Trophoblast cell (in vitro differentiated cells and primary cell): ENCODE measurements at regions not wholly inside any gene's neighbourhood (a gene's known extent, or its start where the extent isn't known, plus 50 kb on each side); places are given as distances from the start of the nearest gene placed in this dataset.

ENCODE experiments used
- DNase-seq, 2 donors: peaks; one replicate each; pipeline ENCODE4 v3.0.0-alpha.2; 2016
- H2AFZ ChIP-seq: 2 replicates; pipeline ENCODE4 v1.6.1; 2013; ENCODE audit warnings: low read length, moderate library complexity, mild to moderate bottlenecking; ENCODE audit not compliant: insufficient read depth, poor library complexity
- H2AK5ac ChIP-seq: 2 replicates; pipeline ENCODE4 v1.6.1; 2013; ENCODE audit warnings: mild to moderate bottlenecking, low read length
- H2BK120ac ChIP-seq: 2 replicates; pipeline ENCODE4 v1.6.1; 2013; ENCODE audit warnings: low read length, mild to moderate bottlenecking, moderate library complexity; ENCODE audit not compliant: insufficient read depth, poor library complexity
- H2BK12ac ChIP-seq: 2 replicates; pipeline ENCODE4 v1.6.1; 2013; ENCODE audit warnings: mild to moderate bottlenecking, low read length, moderate library complexity
- H2BK5ac ChIP-seq: 2 replicates; pipeline ENCODE4 v1.6.1; 2013; ENCODE audit warnings: low read length, low read depth, moderate library complexity, mild to moderate bottlenecking; ENCODE audit not compliant: poor library complexity
- H3K14ac ChIP-seq: 2 replicates; pipeline ENCODE4 v1.6.1; 2013; ENCODE audit warnings: mild to moderate bottlenecking, low read length
- H3K18ac ChIP-seq: 2 replicates; pipeline ENCODE4 v1.6.1; 2013; ENCODE audit warnings: mild to moderate bottlenecking, low read length
- H3K23ac ChIP-seq: 2 replicates; pipeline ENCODE4 v1.6.1; 2013; ENCODE audit warnings: low read length
- H3K27ac ChIP-seq: 2 replicates; pipeline ENCODE4 v1.5.1; 2013; ENCODE audit warnings: low read depth, mild to moderate bottlenecking, inconsistent platforms, low read length, moderate library complexity
- H3K27me3 ChIP-seq: 2 replicates; pipeline ENCODE4 v1.6.1; 2013; ENCODE audit warnings: inconsistent platforms, mild to moderate bottlenecking, low read length, moderate library complexity; ENCODE audit not compliant: insufficient read depth
- H3K36me3 ChIP-seq, 2 experiments: 1 replicate in 1 of 2; 2 replicates in 1 of 2; pipeline ENCODE4 v1.6.1; 2013; ENCODE audit warnings: low read length in 2 of 2, mild to moderate bottlenecking in 2 of 2, moderate library complexity in 1 of 2; ENCODE audit not compliant: insufficient read depth in 2 of 2, control insufficient read depth in 1 of 2
- H3K4ac ChIP-seq: 2 replicates; pipeline ENCODE4 v1.6.1; 2013; ENCODE audit warnings: low read depth, mild to moderate bottlenecking, low read length, moderate library complexity
- H3K4me1 ChIP-seq, 2 experiments: 1 replicate in 1 of 2; 2 replicates in 1 of 2; pipeline ENCODE4 v1.6.1; 2013; ENCODE audit warnings: low read length in 2 of 2, mild to moderate bottlenecking in 2 of 2, moderate library complexity in 1 of 2; ENCODE audit not compliant: insufficient read depth in 2 of 2, control insufficient read depth in 1 of 2
- H3K4me2 ChIP-seq: 2 replicates; pipeline ENCODE4 v1.6.1; 2013; ENCODE audit warnings: inconsistent platforms, mild to moderate bottlenecking, low read length, moderate library complexity
- H3K4me3 ChIP-seq: 2 replicates; pipeline ENCODE4 v1.5.1; 2013; ENCODE audit warnings: mild to moderate bottlenecking, low read depth, low read length, inconsistent platforms
- H3K79me1 ChIP-seq: one replicate; pipeline ENCODE4 v1.6.1; 2013; ENCODE audit warnings: low read length
- H3K79me2 ChIP-seq: 2 replicates; pipeline ENCODE4 v1.6.1; 2013; ENCODE audit warnings: low read length, mild to moderate bottlenecking; ENCODE audit not compliant: control insufficient read depth, insufficient read depth, poor library complexity
- H3K9ac ChIP-seq: 2 replicates; pipeline ENCODE4 v1.6.1; 2013; ENCODE audit warnings: mild to moderate bottlenecking, low read length
- H3K9me3 ChIP-seq: 2 replicates; pipeline ENCODE4 v1.6.1; 2013; ENCODE audit warnings: low read depth, mild to moderate bottlenecking, control low read depth, inconsistent platforms, low read length; ENCODE audit not compliant: insufficient read depth
- H4K12ac ChIP-seq: 2 replicates; pipeline ENCODE4 v1.6.1; 2013; ENCODE audit warnings: low read depth, mild to moderate bottlenecking, low read length, moderate library complexity
- H4K8ac ChIP-seq: 2 replicates; pipeline ENCODE4 v1.6.1; 2013; ENCODE audit warnings: low read depth, mild to moderate bottlenecking, low read length, moderate library complexity
- H4K91ac ChIP-seq: one replicate; pipeline ENCODE4 v1.6.1; 2013; ENCODE audit warnings: low read depth, mild to moderate bottlenecking, low read length, moderate library complexity
- WGBS: extraction: QIAGEN DNeasy Blood & Tissue Kit; methylation state at CpG from one replicate; pipeline ENCODE4 v1.1.7; 2013; ENCODE audit warnings: missing lambda C conversion rate; ENCODE audit not compliant: insufficient read length, insufficient coverage; ENCODE audit errors: extremely low coverage; 5-methylcytosine and 5-hydroxymethylcytosine counted together

- H3K4me2 ChIP-seq, result no peak overlapping the region
- H3K4me3 ChIP-seq, result no peak overlapping the region
- H3K23ac ChIP-seq, result no peak overlapping the region
- H4K91ac ChIP-seq, result no peak overlapping the region
- no peaks in the 10 kb centered on the region for H3K9me3 ChIP-seq
- H2AK5ac ChIP-seq, result no peak overlapping the region
- no peaks in the 10 kb centered on the region for H3K79me2 ChIP-seq
- no peak overlapping the region for H3K27ac ChIP-seq
- no peak overlapping the region for H3K4ac ChIP-seq
- H4K8ac ChIP-seq, result no peak overlapping the region
- H3K4me1 ChIP-seq, result no peaks in the 10 kb centered on the region
- H2AFZ ChIP-seq, result no peak overlapping the region
- no peak overlapping the region for H4K12ac ChIP-seq
- no peak overlapping the region for H2BK12ac ChIP-seq
- no peaks in the 10 kb centered on the region for H3K79me1 ChIP-seq
- no peak overlapping the region for H2BK120ac ChIP-seq
- WGBS, result no CpG with 5 or more reads among the region's 5 CpGs
- H3K27me3 ChIP-seq, result no peaks in the 10 kb centered on the region
- no peaks in the 10 kb centered on the region for H3K36me3 ChIP-seq
- no peak for DNase-seq
- H2BK5ac ChIP-seq, result no peak overlapping the region
- H3K18ac ChIP-seq, result no peak overlapping the region
- no peak overlapping the region for H3K14ac ChIP-seq
- H3K9ac ChIP-seq, result no peak overlapping the region
Observed at GRCh38 chr3:80445641-80446040, 677.8 kb upstream of the ROBO1 start.

GRCh38 chr3:80445053-80445452 is 677.3 kb upstream of the ROBO1 start:
- Histone ChIP-seq H2BK12ac (no peak overlapping the region), H4K8ac (no peak overlapping the region), H3K4me1 (no peaks in the 10 kb centered on the region), H3K4me2 (no peak overlapping the region), H3K4ac (no peak overlapping the region), H3K27ac (no peak overlapping the region), H3K14ac (no peak overlapping the region), H3K27me3 (no peaks in the 10 kb centered on the region), H4K12ac (no peak overlapping the region), H3K79me1 (no peaks in the 10 kb centered on the region), H3K36me3 (no peaks in the 10 kb centered on the region), H2AK5ac (no peak overlapping the region), H3K4me3 (no peak overlapping the region), H3K23ac (no peak overlapping the region), H3K9ac (no peak overlapping the region), H2AFZ (no peak overlapping the region), H2BK5ac (no peak overlapping the region), H4K91ac (no peak overlapping the region), H3K79me2 (no peaks in the 10 kb centered on the region), H3K9me3 (no peaks in the 10 kb centered on the region), H3K18ac (no peak overlapping the region), H2BK120ac (no peak overlapping the region)
- WGBS, result no CpG with 5 or more reads among the region's 1 CpG
- no peak for DNase-seq

GRCh38 chr3:80439490-80439889 is 671.7 kb upstream of the ROBO1 start:
- no peaks in the 10 kb centered on the region for H3K36me3 ChIP-seq
- no peak overlapping the region for H2BK5ac ChIP-seq
- no peaks in the 10 kb centered on the region for H3K79me1 ChIP-seq
- no peak overlapping the region for H3K23ac ChIP-seq
- H2BK12ac ChIP-seq, result no peak overlapping the region
- no peak overlapping the region for H3K4me3 ChIP-seq
- H3K4me2 ChIP-seq, result no peak overlapping the region
- H3K79me2 ChIP-seq, result no peaks in the 10 kb centered on the region
- H4K91ac ChIP-seq, result no peak overlapping the region
- no peaks in the 10 kb centered on the region for H3K4me1 ChIP-seq
- no peak overlapping the region for H3K4ac ChIP-seq
- H3K18ac ChIP-seq, result no peak overlapping the region
- no peak overlapping the region for H4K12ac ChIP-seq
- no peak overlapping the region for H2BK120ac ChIP-seq
- no peak for DNase-seq
- WGBS, result no CpG with 5 or more reads among the region's 4 CpGs
- no peak overlapping the region for H4K8ac ChIP-seq
- no peak overlapping the region for H3K27ac ChIP-seq
- no peaks in the 10 kb centered on the region for H3K9me3 ChIP-seq
- H2AK5ac ChIP-seq, result no peak overlapping the region
- no peaks in the 10 kb centered on the region for H3K27me3 ChIP-seq
- H3K9ac ChIP-seq, result no peak overlapping the region
- no peak overlapping the region for H3K14ac ChIP-seq
- no peak overlapping the region for H2AFZ ChIP-seq

DNA sequence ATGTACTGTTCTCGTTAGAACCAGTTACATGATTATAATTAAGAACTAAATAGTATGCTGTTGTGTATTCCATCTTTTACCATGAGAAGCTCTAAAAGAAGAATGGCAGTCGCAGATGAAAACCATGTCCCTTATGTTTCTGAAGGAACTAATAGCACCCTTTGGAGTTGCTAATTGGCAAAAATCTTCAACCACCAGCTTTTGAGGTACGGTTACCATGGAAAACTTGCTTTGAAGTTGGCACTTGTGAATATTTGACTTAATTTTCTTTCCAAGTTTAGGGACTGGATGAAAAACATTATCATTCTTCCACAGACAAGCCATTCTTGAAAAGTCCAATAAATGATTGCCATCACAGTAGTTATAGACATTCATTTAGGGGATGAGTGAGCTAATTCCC is 666.6 kb upstream of the ROBO1 start:
- no peak overlapping the region for H2BK12ac ChIP-seq

More for the DNA sequence above, 666.6 kb upstream of the ROBO1 start:
- H3K14ac ChIP-seq, result no peak overlapping the region
- H3K27me3 ChIP-seq, result no peaks in the 10 kb centered on the region
- no peaks in the 10 kb centered on the region for H3K79me1 ChIP-seq
- no CpG with 5 or more reads among the region's 3 CpGs for WGBS
- H3K4me2 ChIP-seq, result no peak overlapping the region
- no peak overlapping the region for H3K4ac ChIP-seq
- H2BK120ac ChIP-seq, result no peak overlapping the region
- no peak overlapping the region for H4K8ac ChIP-seq
- no peak overlapping the region for H2BK5ac ChIP-seq
- H3K4me3 ChIP-seq, result no peak overlapping the region
- no peak overlapping the region for H2AK5ac ChIP-seq
- no peaks in the 10 kb centered on the region for H3K79me2 ChIP-seq
- no peaks in the 10 kb centered on the region for H3K4me1 ChIP-seq
- no peaks in the 10 kb centered on the region for H3K9me3 ChIP-seq
- H3K9ac ChIP-seq, result no peak overlapping the region
- no peak overlapping the region for H4K12ac ChIP-seq
- H2AFZ ChIP-seq, result no peak overlapping the region
- no peak overlapping the region for H3K18ac ChIP-seq
- no peak overlapping the region for H3K27ac ChIP-seq
- H4K91ac ChIP-seq, result no peak overlapping the region
- H3K36me3 ChIP-seq, result no peaks in the 10 kb centered on the region
- DNase-seq, result no peak
- H3K23ac ChIP-seq, result no peak overlapping the region
